Fibroblast of the aortic adventitia (primary cell): ENCODE measurements at regions not wholly inside any gene's neighbourhood (a gene's known extent, or its start where the extent isn't known, plus 50 kb on each side); places are given as distances from the start of the nearest gene placed in this dataset.

ENCODE experiments used
- DNase-seq: peaks from one replicate; pipeline ENCODE4 v3.0.0-alpha.2; 2010; ENCODE audit warnings: low read depth
- H3K4me3 ChIP-seq: 2 replicates; pipeline ENCODE4 v1.5.1; 2011; ENCODE audit warnings: low read depth, mild to moderate bottlenecking, control low read depth, low read length, moderate library complexity
- CTCF ChIP-seq: IDR thresholded peaks from 2 replicates; pipeline ENCODE4 v1.5.1; 2011; ENCODE audit warnings: mild to moderate bottlenecking, low read length, control low read depth, inconsistent platforms; ENCODE audit not compliant: insufficient read depth

- no peak overlapping the region for H3K4me3 ChIP-seq
- no peak for TF ChIP-seq CTCF
These were observed 51.6 kb upstream of the BLTP1 start for GRCh38 chr4:122100508-122100907.

GRCh38 chr4:122099896-122100295 is 52.2 kb upstream of the BLTP1 start:
- H3K4me3 ChIP-seq, result no peak overlapping the region
- peak; percentile 43 for DNase-seq
- no peak for TF ChIP-seq CTCF

More at GRCh38 chr4:122100508-122100907, 51.6 kb upstream of the BLTP1 start:
- DNase-seq, result no peak

- no peak overlapping the region for H3K4me3 ChIP-seq
- no peak for DNase-seq
- TF ChIP-seq CTCF, result no peak
These were observed 60.2 kb upstream of the BLTP1 start for GRCh38 chr4:122091836-122092405.

- DNase-seq, result no peak
- no peak for TF ChIP-seq CTCF
- H3K4me3 ChIP-seq, result no peak overlapping the region
These were observed 60.7 kb upstream of the BLTP1 start for GRCh38 chr4:122091397-122091796.

- H3K4me3 ChIP-seq, result no peak overlapping the region
- no peak for DNase-seq
- no peak for TF ChIP-seq CTCF
These were observed 61.1 kb upstream of the BLTP1 start for GRCh38 chr4:122090989-122091388.

- H3K4me3 ChIP-seq, result no peak overlapping the region
- TF ChIP-seq CTCF, result no peak
- DNase-seq, result no peak
These were observed 65.6 kb upstream of the BLTP1 start for GRCh38 chr4:122086338-122087065.
